CD4-positive, CD25-positive, alpha-beta regulatory T cell (primary cell): ENCODE measurements at regions not wholly inside any gene's neighbourhood (a gene's known extent, or its start where the extent isn't known, plus 50 kb on each side); places are given as distances from the start of the nearest gene placed in this dataset.

Source experiments
- ATAC-seq, 2 donors: fragments of 150-1000 bp; cut with Tn5 transposase; one replicate each; pipeline ENCODE4 v1.10.0; 2021; ENCODE audit warnings: low read depth in 2 of 2, moderate number of reproducible peaks in 2 of 2, moderate library complexity in 1 of 2
- DNase-seq, 3 donors: peaks; one replicate each; pipeline versions ENCODE4 v3.0.0 to v3.0.0-alpha.2; 2012 to 2022; ENCODE audit warnings: mixed read lengths in 1 of 3
- H3K27ac ChIP-seq: one replicate; pipeline ENCODE4 v1.7.0; 2013; ENCODE audit warnings: mild to moderate bottlenecking, low read length; ENCODE audit not compliant: insufficient read depth, poor library complexity, severe bottlenecking
- H3K27me3 ChIP-seq: one replicate; pipeline ENCODE4 v1.7.0; 2013; ENCODE audit warnings: low read length; ENCODE audit not compliant: control insufficient read depth, insufficient read depth
- H3K36me3 ChIP-seq: one replicate; pipeline ENCODE4 v1.7.0; 2013; ENCODE audit warnings: mild to moderate bottlenecking, low read length, moderate library complexity; ENCODE audit not compliant: control insufficient read depth, insufficient read depth
- H3K4me1 ChIP-seq: 2 replicates; pipeline ENCODE4 v1.7.0; 2013; ENCODE audit warnings: mild to moderate bottlenecking, low read length; ENCODE audit not compliant: insufficient read depth, control insufficient read depth, poor library complexity, severe bottlenecking
- H3K4me3 ChIP-seq: one replicate; pipeline ENCODE4 v1.7.0; 2013; ENCODE audit warnings: low read depth, mild to moderate bottlenecking, low read length, moderate library complexity
- H3K9me3 ChIP-seq, 2 experiments: 1 replicate in 1 of 2; 2 replicates in 1 of 2; pipeline ENCODE4 v1.7.0; 2013; ENCODE audit warnings: low read length in 2 of 2, mild to moderate bottlenecking in 1 of 2, moderate library complexity in 1 of 2; ENCODE audit not compliant: control insufficient read depth in 2 of 2
- H3K27ac Mint-ChIP-seq, 3 donors: one replicate each; pipeline ENCODE4 v1.8.0; 2020 to 2022; ENCODE audit warnings: mild to moderate bottlenecking in 3 of 3, mixed read lengths in 3 of 3, moderate library complexity in 2 of 3
- H3K27me3 Mint-ChIP-seq: one replicate; pipeline ENCODE4 v1.8.0; 2022; ENCODE audit warnings: mild to moderate bottlenecking, mixed read lengths
- H3K36me3 Mint-ChIP-seq: one replicate; pipeline ENCODE4 v1.8.0; 2020; ENCODE audit warnings: mixed read lengths
- H3K4me1 Mint-ChIP-seq, 4 donors: one replicate each; pipeline ENCODE4 v1.8.0; 2020 to 2022; ENCODE audit warnings: mixed read lengths in 4 of 4, mild to moderate bottlenecking in 1 of 4
- H3K4me3 Mint-ChIP-seq, 4 donors: one replicate each; pipeline ENCODE4 v1.8.0; 2020 to 2022; ENCODE audit warnings: mild to moderate bottlenecking in 4 of 4, mixed read lengths in 4 of 4, moderate library complexity in 3 of 4
- H3K9me3 Mint-ChIP-seq, 7 donors: one replicate each; pipeline ENCODE4 v1.8.0; 2020 to 2022; ENCODE audit warnings: mixed read lengths in 7 of 7, mild to moderate bottlenecking in 3 of 7, moderate library complexity in 2 of 7

DNA sequence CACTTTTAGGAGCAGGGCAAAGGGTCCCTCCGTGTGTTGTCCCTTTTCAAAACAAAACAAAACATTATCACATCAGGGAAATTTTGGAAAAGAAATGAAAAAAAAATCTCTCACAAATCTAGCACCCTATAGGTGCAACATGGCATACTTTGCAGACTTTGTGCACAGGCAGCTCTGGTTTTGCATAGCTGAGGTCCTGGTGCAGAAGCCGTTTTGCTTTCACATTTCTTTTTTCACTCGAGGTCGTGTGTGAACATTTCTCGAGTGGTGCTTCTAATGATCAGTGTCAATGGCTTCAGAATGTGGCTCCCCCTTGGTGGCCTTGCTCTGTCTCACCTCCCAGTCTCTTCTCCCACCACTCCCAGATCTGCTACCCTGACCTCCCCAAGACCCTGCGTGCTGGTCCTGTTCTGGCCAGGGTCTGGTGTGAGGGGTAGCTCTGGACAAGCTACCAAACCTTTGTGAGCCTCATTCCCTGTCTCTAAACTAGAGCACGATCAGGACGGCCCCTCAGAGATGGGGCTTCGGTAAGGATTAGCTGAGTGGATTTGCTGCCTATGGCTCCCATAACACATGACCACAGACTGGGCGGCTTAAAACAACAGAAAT lies 258.0 kb downstream of the NSG2 start:
- no peaks in the 10 kb centered on the region for H3K4me1 Mint-ChIP-seq
- H3K4me3 Mint-ChIP-seq: no peak overlapping the region
- no peaks in the 10 kb centered on the region for H3K27me3 ChIP-seq
- no peaks in the 10 kb centered on the region for H3K27me3 Mint-ChIP-seq
- ATAC-seq: no peak
- H3K27ac ChIP-seq: no peak overlapping the region
- H3K9me3 ChIP-seq: no peaks in the 10 kb centered on the region
- no peaks in the 10 kb centered on the region for H3K36me3 ChIP-seq
- H3K4me3 ChIP-seq: no peak overlapping the region
- no peaks in the 10 kb centered on the region for H3K4me1 ChIP-seq
- H3K27ac Mint-ChIP-seq: no peak overlapping the region
- H3K9me3 Mint-ChIP-seq: peaks cover 0 to 11% (median 2%) of the 10 kb centered on the region in 7 donors
- no peaks in the 10 kb centered on the region for H3K36me3 Mint-ChIP-seq
- no peak for DNase-seq

DNA sequence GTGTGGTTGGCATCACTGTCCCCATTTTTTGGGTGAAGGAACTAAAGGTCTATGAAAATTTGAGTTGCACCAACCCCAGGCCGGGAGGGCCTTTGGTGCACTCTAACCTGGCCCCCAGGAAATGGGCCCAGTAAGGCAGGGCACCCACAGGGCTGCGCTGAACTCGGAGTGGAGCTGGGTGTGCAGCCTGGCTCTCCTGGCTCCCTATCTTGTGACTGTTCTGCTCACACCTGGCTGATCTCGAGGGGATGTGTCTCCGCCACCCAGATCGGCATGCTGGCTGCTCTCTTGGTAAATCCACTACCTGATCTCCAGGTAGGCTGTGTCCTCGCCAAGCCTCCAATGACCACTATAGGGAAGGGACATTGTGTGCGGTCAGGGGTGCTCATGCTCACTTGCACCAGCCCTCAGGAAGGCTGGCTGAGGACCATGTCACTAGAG lies 259.8 kb downstream of the NSG2 start:
- H3K36me3 Mint-ChIP-seq: no peaks in the 10 kb centered on the region
- no peaks in the 10 kb centered on the region for H3K4me1 ChIP-seq
- H3K27me3 ChIP-seq: no peaks in the 10 kb centered on the region
- no peaks in the 10 kb centered on the region for H3K36me3 ChIP-seq
- H3K27me3 Mint-ChIP-seq: no peaks in the 10 kb centered on the region
- H3K27ac Mint-ChIP-seq: no peak overlapping the region
- ATAC-seq: no peak
- H3K4me3 Mint-ChIP-seq: no peak overlapping the region
- H3K4me3 ChIP-seq: no peak overlapping the region
- H3K9me3 Mint-ChIP-seq: peaks cover 0 to 8% (median 0%) of the 10 kb centered on the region in 7 donors
- H3K9me3 ChIP-seq: no peaks in the 10 kb centered on the region
- no peak overlapping the region for H3K27ac ChIP-seq
- no peaks in the 10 kb centered on the region for H3K4me1 Mint-ChIP-seq
- DNase-seq: no peak

DNA sequence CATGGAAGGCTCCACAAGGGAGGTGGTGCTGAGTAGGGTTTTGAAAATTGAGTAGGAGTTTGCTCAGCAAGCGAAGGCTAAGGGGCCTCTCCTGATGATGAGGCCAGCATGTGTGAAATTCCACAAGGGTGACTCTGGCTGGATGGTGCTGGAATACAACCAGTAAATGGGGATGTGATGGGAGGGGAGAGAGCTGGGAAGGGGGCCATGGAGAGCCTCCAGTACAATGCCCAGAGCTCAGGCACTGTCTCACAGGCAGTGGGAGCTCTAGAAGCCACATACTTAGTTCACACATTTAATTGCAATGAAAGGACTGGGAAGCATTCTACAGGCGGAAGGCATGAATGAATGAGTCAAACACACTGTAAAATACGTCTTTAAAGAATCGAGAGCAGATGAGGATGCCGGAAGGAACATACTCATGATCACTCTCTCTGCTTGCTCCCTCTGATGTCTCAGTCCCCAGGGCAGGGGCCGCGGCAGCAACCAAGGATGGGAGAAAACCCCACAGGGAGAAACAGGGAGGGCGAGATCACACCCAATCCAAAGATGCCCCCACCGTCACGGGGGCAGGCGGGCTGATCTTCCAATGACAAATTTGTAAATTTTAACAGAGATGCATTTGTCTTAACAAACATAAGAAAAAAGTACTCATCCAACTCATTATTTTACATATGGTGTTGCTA lies 261.0 kb downstream of the NSG2 start:
- peaks cover 2% of the 10 kb centered on the region for H3K27me3 ChIP-seq
- Mint-ChIP-seq H3K9me3 (peaks cover 0 to 6% (median 0%) of the 10 kb centered on the region in 7 donors), H3K27me3 (peaks cover 5% of the 10 kb centered on the region), H3K27ac (no peak overlapping the region), H3K4me3 (no peak overlapping the region), H3K4me1 (peaks cover 0 to 5% (median 2%) of the 10 kb centered on the region in 4 donors), H3K36me3 (no peaks in the 10 kb centered on the region)
- no peaks in the 10 kb centered on the region for H3K9me3 ChIP-seq
- H3K36me3 ChIP-seq: no peaks in the 10 kb centered on the region
- no peak overlapping the region for H3K27ac ChIP-seq
- no peak overlapping the region for H3K4me3 ChIP-seq
- no peak for ATAC-seq
- no peak for DNase-seq
- no peaks in the 10 kb centered on the region for H3K4me1 ChIP-seq

DNA sequence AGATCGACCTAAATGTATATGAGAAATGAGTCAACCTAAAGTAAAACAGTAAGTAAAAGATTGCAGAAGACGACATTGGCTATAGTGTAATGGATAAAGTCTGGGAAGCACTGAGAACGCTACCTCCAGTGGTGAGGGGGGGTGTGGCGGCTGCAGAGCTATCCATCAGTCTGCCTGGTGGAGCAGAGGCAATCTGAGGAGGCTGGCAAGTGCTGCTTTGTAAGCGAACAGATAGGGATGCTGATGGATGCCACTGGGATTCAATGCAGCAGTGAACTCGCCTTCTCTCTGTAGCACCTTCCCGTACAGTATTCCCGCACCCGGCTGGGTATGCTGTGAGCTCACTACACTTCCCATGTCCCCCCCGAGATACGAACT lies 261.5 kb downstream of the NSG2 start:
- Histone ChIP-seq H3K27me3 (peaks cover 2% of the 10 kb centered on the region), H3K27ac (no peak overlapping the region), H3K9me3 (no peaks in the 10 kb centered on the region), H3K4me1 (peaks cover 4% of the 10 kb centered on the region), H3K4me3 (no peak overlapping the region), H3K36me3 (no peaks in the 10 kb centered on the region)
- H3K27me3 Mint-ChIP-seq: peaks cover 5% of the 10 kb centered on the region
- no peak overlapping the region for H3K4me3 Mint-ChIP-seq
- H3K27ac Mint-ChIP-seq: no peak overlapping the region
- ATAC-seq: no peak
- H3K36me3 Mint-ChIP-seq: no peaks in the 10 kb centered on the region
- no peak for DNase-seq
- H3K4me1 Mint-ChIP-seq: peaks cover 0 to 5% (median 2%) of the 10 kb centered on the region in 4 donors
- peaks cover 0 to 6% (median 0%) of the 10 kb centered on the region in 7 donors for H3K9me3 Mint-ChIP-seq

DNA sequence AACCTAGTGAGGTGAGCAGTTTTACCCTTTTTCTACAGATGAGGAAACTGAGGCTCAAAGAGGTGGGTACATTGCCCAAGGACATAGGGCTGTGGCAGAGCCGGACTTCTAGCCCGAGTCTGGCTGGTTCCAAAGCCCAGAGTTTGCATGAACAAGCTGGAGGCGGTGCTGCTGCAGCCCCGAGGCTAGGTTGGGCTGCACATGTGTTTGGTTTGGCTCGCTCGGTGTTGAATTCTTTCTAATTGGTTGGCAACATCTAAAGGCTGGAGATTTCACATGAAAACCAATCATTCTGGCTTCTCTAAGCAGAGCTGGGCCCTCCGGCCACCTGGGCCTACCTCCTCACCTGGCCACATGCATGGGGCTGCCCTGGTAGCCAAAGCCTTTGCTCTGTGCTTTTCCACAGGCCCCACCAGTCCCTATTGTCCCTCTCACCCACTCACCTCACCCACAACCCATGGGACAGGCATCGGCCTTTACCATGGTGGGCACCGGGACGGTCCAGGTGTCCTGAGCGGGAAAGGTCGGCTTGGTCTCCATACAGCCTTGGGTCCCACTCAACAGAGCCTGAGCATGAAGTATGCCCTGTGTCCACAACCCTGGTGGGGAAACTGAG lies 262.3 kb downstream of the NSG2 start:
- no peak overlapping the region for H3K4me3 ChIP-seq
- no peak overlapping the region for H3K27ac Mint-ChIP-seq
- no peaks in the 10 kb centered on the region for H3K36me3 Mint-ChIP-seq
- peaks cover 0 to 5% (median 2%) of the 10 kb centered on the region in 4 donors for H3K4me1 Mint-ChIP-seq
- peaks cover 0 to 6% (median 0%) of the 10 kb centered on the region in 7 donors for H3K9me3 Mint-ChIP-seq
- peaks cover 4% of the 10 kb centered on the region for H3K4me1 ChIP-seq
- DNase-seq (no peak), ATAC-seq (no peak)
- H3K27me3 ChIP-seq: peaks cover 2% of the 10 kb centered on the region
- H3K27me3 Mint-ChIP-seq: peaks cover 8% of the 10 kb centered on the region
- no peak overlapping the region for H3K4me3 Mint-ChIP-seq
- no peak overlapping the region for H3K27ac ChIP-seq
- no peaks in the 10 kb centered on the region for H3K36me3 ChIP-seq
- H3K9me3 ChIP-seq: no peaks in the 10 kb centered on the region

DNA sequence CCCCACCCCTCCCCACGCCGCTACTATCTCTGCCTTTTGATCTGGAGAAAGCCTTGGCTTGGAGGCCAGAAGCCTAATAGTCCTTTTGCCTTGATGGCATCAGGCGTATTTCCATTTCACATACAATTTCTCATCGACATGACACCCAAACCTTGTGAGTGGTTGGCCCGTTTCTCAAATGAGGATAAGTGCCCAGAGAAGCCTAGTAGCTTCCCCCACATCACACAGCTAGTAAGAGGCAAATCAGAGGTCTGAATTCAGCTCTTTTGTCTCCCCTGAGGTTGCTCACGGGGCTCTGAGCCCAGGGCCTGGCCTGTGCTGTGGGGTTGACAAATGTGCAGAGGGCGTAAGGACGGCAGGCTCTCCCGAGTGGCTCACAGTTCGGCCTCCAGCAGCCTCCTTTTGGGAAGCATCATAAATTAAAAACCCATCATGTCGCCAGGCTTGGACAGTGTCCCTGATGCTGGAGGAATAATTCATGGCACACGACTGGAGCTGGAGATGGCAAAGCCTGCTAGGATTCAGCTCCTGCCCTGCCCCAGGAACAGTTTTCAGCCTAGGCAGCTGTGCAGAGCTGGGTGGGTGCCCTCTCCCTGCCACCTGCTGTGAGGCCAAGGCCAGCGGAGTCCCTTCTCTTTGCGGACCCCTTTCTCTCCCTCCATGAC lies 263.8 kb downstream of the NSG2 start:
- H3K27ac Mint-ChIP-seq: no peak overlapping the region
- no peak overlapping the region for H3K4me3 Mint-ChIP-seq
- Histone ChIP-seq H3K4me1 (peaks cover 4% of the 10 kb centered on the region), H3K27ac (no peak overlapping the region), H3K36me3 (no peaks in the 10 kb centered on the region), H3K4me3 (no peak overlapping the region), H3K9me3 (no peaks in the 10 kb centered on the region), H3K27me3 (peaks cover 2% of the 10 kb centered on the region)
- no peaks in the 10 kb centered on the region for H3K36me3 Mint-ChIP-seq
- no peak for DNase-seq
- no peak for ATAC-seq
- H3K27me3 Mint-ChIP-seq: peaks cover 16% of the 10 kb centered on the region
- H3K4me1 Mint-ChIP-seq: peaks cover 0 to 5% (median 2%) of the 10 kb centered on the region in 4 donors
- peaks cover 0 to 3% (median 0%) of the 10 kb centered on the region in 7 donors for H3K9me3 Mint-ChIP-seq

DNA sequence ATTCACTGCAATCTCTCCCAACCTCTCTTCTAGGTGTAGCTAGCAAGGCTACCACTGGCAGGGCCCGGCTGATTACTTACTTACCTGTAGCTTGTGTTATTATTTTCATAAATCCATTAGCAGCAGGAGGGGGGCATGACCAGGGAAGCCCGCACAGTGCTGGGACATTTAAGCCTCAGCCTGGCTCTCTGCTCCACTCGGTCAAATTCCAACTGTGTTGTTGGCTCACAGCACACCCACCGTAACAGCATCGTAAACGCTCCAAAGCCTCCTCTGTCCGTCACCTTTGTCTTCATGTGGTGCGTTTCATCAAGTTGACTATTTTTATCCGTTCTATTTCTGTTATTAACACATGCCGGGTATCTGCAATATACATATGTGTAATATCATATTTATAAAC lies 264.7 kb downstream of the NSG2 start:
- ATAC-seq (no peak), DNase-seq (no peak)
- no peak overlapping the region for H3K4me3 Mint-ChIP-seq
- H3K9me3 Mint-ChIP-seq: peaks cover 0 to 4% (median 0%) of the 10 kb centered on the region in 7 donors
- H3K4me1 Mint-ChIP-seq: peaks cover 0 to 12% (median 2%) of the 10 kb centered on the region in 4 donors
- no peak overlapping the region for H3K27ac ChIP-seq
- peaks cover 16% of the 10 kb centered on the region for H3K27me3 Mint-ChIP-seq
- no peaks in the 10 kb centered on the region for H3K36me3 Mint-ChIP-seq
- H3K4me3 ChIP-seq: no peak overlapping the region
- peaks cover 2% of the 10 kb centered on the region for H3K27me3 ChIP-seq
- H3K36me3 ChIP-seq: no peaks in the 10 kb centered on the region
- no peak overlapping the region for H3K27ac Mint-ChIP-seq
- H3K4me1 ChIP-seq: peaks cover 4% of the 10 kb centered on the region
- H3K9me3 ChIP-seq: no peaks in the 10 kb centered on the region
